H9 (cell line): ENCODE measurements at regions not wholly inside any gene's neighbourhood (a gene's known extent, or its start where the extent isn't known, plus 50 kb on each side); places are given as distances from the start of the nearest gene placed in this dataset.

Source experiments
- DNase-seq: peaks from one replicate; pipeline ENCODE4 v3.0.0-alpha.2; 2017
- H2AFZ ChIP-seq: one replicate; pipeline ENCODE4 v1.6.1; 2013; ENCODE audit warnings: mild to moderate bottlenecking, low read length, control low read depth, moderate library complexity
- H2AK5ac ChIP-seq: 2 replicates; pipeline ENCODE4 v1.6.1; 2013; ENCODE audit warnings: low read length, control low read depth, mixed read lengths; ENCODE audit not compliant: insufficient read length
- H2BK120ac ChIP-seq: one replicate; pipeline ENCODE4 v1.6.1; 2013; ENCODE audit warnings: low read depth, mild to moderate bottlenecking, low read length, control low read depth, inconsistent platforms; ENCODE audit not compliant: poor library complexity, severe bottlenecking
- H2BK12ac ChIP-seq: 2 replicates; pipeline ENCODE4 v1.6.1; 2013; ENCODE audit warnings: low read length, control low read depth, mixed read lengths, low read depth; ENCODE audit not compliant: insufficient read length
- H2BK15ac ChIP-seq: 2 replicates; pipeline ENCODE4 v1.6.1; 2013; ENCODE audit warnings: low read depth, low read length, control low read depth
- H2BK20ac ChIP-seq: one replicate; pipeline ENCODE4 v1.6.1; 2013; ENCODE audit warnings: low read depth, mild to moderate bottlenecking, low read length, control low read depth, inconsistent platforms; ENCODE audit not compliant: poor library complexity, severe bottlenecking
- H2BK5ac ChIP-seq: 2 replicates; pipeline ENCODE4 v1.6.1; 2013; ENCODE audit warnings: low read length, control low read depth, mixed read lengths; ENCODE audit not compliant: insufficient read length
- H3K14ac ChIP-seq: 2 replicates; pipeline ENCODE4 v1.6.1; 2013; ENCODE audit warnings: low read length, control low read depth; ENCODE audit not compliant: insufficient read depth
- H3K18ac ChIP-seq: 2 replicates; pipeline ENCODE4 v1.6.1; 2013; ENCODE audit warnings: low read depth, mild to moderate bottlenecking, mixed read lengths, low read length, control low read depth; ENCODE audit not compliant: insufficient read length
- H3K23ac ChIP-seq: 2 replicates; pipeline ENCODE4 v1.6.1; 2013; ENCODE audit warnings: low read length, control low read depth, mixed read lengths, low read depth; ENCODE audit not compliant: insufficient read length
- H3K23me2 ChIP-seq: 2 replicates; pipeline ENCODE4 v1.6.1; 2013; ENCODE audit warnings: low read depth, mild to moderate bottlenecking, mixed read lengths, low read length, control low read depth; ENCODE audit not compliant: insufficient read length, poor library complexity, severe bottlenecking
- H3K27ac ChIP-seq: 2 replicates; pipeline ENCODE4 v1.5.1; 2013; ENCODE audit warnings: low read length, control low read depth, mixed read lengths, low read depth; ENCODE audit not compliant: insufficient read length
- H3K27me3 ChIP-seq: 2 replicates; pipeline ENCODE4 v1.6.1; 2013; ENCODE audit warnings: low read length, control low read depth, inconsistent platforms; ENCODE audit not compliant: insufficient read depth
- H3K4ac ChIP-seq: 2 replicates; pipeline ENCODE4 v1.6.1; 2013; ENCODE audit warnings: low read depth, mild to moderate bottlenecking, control low read depth, inconsistent platforms, low read length, moderate library complexity
- H3K4me1 ChIP-seq: 2 replicates; pipeline ENCODE4 v1.6.1; 2013; ENCODE audit warnings: low read length, control low read depth, inconsistent platforms; ENCODE audit not compliant: insufficient read depth
- H3K4me2 ChIP-seq: 2 replicates; pipeline ENCODE4 v1.6.1; 2013; ENCODE audit warnings: low read length, control low read depth, mixed read lengths; ENCODE audit not compliant: insufficient read length, insufficient read depth
- H3K56ac ChIP-seq: 2 replicates; pipeline ENCODE4 v1.6.1; 2013; ENCODE audit warnings: low read depth, mild to moderate bottlenecking, mixed read lengths, low read length, control low read depth; ENCODE audit not compliant: insufficient read length
- H3K79me1 ChIP-seq: 2 replicates; pipeline ENCODE4 v1.6.1; 2013; ENCODE audit warnings: low read depth, mild to moderate bottlenecking, moderate library complexity, low read length, control low read depth, inconsistent platforms; ENCODE audit not compliant: insufficient read depth, poor library complexity, severe bottlenecking
- H3K79me2 ChIP-seq: 2 replicates; pipeline ENCODE4 v1.6.1; 2013; ENCODE audit warnings: low read length, control low read depth, inconsistent platforms; ENCODE audit not compliant: insufficient read depth
- H3K9ac ChIP-seq: 2 replicates; pipeline ENCODE4 v1.6.1; 2013; ENCODE audit warnings: low read length, control low read depth, mixed read lengths; ENCODE audit not compliant: insufficient read length; ENCODE audit errors: extremely low read depth
- H3K9me3 ChIP-seq: one replicate; pipeline ENCODE4 v1.6.1; 2013; ENCODE audit warnings: low read depth, low read length, inconsistent platforms; ENCODE audit not compliant: control insufficient read depth
- H3T11ph ChIP-seq: one replicate; pipeline ENCODE4 v1.6.1; 2013; ENCODE audit warnings: mild to moderate bottlenecking, low read length, control low read depth, inconsistent platforms
- H4K20me1 ChIP-seq: one replicate; pipeline ENCODE4 v1.6.1; 2013; ENCODE audit not compliant: control insufficient read depth, insufficient read length, insufficient read depth
- H4K5ac ChIP-seq: 2 replicates; pipeline ENCODE4 v1.6.1; 2013; ENCODE audit warnings: low read depth, mild to moderate bottlenecking, mixed read lengths, low read length, control low read depth; ENCODE audit not compliant: insufficient read length
- H4K8ac ChIP-seq: replicated peaks from 2 replicates; pipeline ENCODE4 v1.6.1; 2013; ENCODE audit warnings: low read length, control low read depth, mixed read lengths, low read depth; ENCODE audit not compliant: insufficient read length
- H4K91ac ChIP-seq: 2 replicates; pipeline ENCODE4 v1.6.1; 2013; ENCODE audit warnings: low read depth, mild to moderate bottlenecking, moderate library complexity, mixed read lengths, low read length, control low read depth; ENCODE audit not compliant: insufficient read length
- H3K27ac Mint-ChIP-seq, 3 experiments: 2 replicates in 2 of 3; 3 replicates in 1 of 3; pipeline ENCODE4 v1.8.0; 2020 to 2021; ENCODE audit warnings: mixed read lengths in 3 of 3, mild to moderate bottlenecking in 1 of 3, moderate library complexity in 1 of 3
- H3K27me3 Mint-ChIP-seq: 2 replicates; pipeline ENCODE4 v1.8.0; 2021; ENCODE audit warnings: low read depth, mild to moderate bottlenecking, moderate library complexity, mixed read lengths
- H3K36me3 Mint-ChIP-seq, 3 experiments: 2 replicates in 2 of 3; 3 replicates in 1 of 3; pipeline ENCODE4 v1.8.0; 2020 to 2021; ENCODE audit warnings: low read depth in 3 of 3, mixed read lengths in 3 of 3; ENCODE audit not compliant: insufficient read depth in 1 of 3
- H3K4me1 Mint-ChIP-seq, 2 experiments: 2 replicates each; pipeline ENCODE4 v1.8.0; 2020; ENCODE audit warnings: mixed read lengths in 2 of 2
- H3K4me3 Mint-ChIP-seq, 2 experiments: 2 replicates in 1 of 2; 3 replicates in 1 of 2; pipeline ENCODE4 v1.8.0; 2020 to 2021; ENCODE audit warnings: mild to moderate bottlenecking in 2 of 2, mixed read lengths in 2 of 2, moderate library complexity in 1 of 2
- H3K9me3 Mint-ChIP-seq, 2 experiments: 2 replicates in 1 of 2; 3 replicates in 1 of 2; pipeline ENCODE4 v1.8.0; 2020; ENCODE audit warnings: mild to moderate bottlenecking in 2 of 2, mixed read lengths in 2 of 2, moderate library complexity in 1 of 2
- CTCF ChIP-seq: fragments of 200-600 bp; sonication (generic); conservative IDR thresholded peaks from 3 replicates; pipeline ENCODE4 v1.8.0; 2021; ENCODE audit warnings: antibody characterized with exemption, mild to moderate bottlenecking
- WGBS: extraction: QIAGEN DNeasy Blood & Tissue Kit; methylation state at CpG from one replicate; pipeline ENCODE4 v1.1.7; 2013; ENCODE audit warnings: missing lambda C conversion rate, low lambda C conversion rate, mixed read lengths; ENCODE audit not compliant: insufficient read length; ENCODE audit errors: extremely low coverage; 5-methylcytosine and 5-hydroxymethylcytosine counted together

GRCh38 chr15:87672309-87673288 lies 583.9 kb downstream of the NTRK3 start:
- Histone ChIP-seq H3K14ac (no peak overlapping the region), H2BK20ac (no peak overlapping the region), H3K4me2 (no peak overlapping the region), H3K9me3 (no peaks in the 10 kb centered on the region), H2AK5ac (no peak overlapping the region), H3K27ac (no peak overlapping the region), H2AFZ (no peak overlapping the region), H3T11ph (no peak overlapping the region), H2BK12ac (no peak overlapping the region), H3K4ac (no peak overlapping the region), H4K8ac (no peak overlapping the region), H3K23me2 (no peaks in the 10 kb centered on the region), H3K9ac (no peak overlapping the region), H3K4me1 (no peaks in the 10 kb centered on the region), H3K79me2 (no peaks in the 10 kb centered on the region), H2BK5ac (no peak overlapping the region), H2BK15ac (no peak overlapping the region), H4K20me1 (no peaks in the 10 kb centered on the region), H4K91ac (no peak overlapping the region), H4K5ac (no peak overlapping the region), H3K27me3 (no peaks in the 10 kb centered on the region), H3K79me1 (no peaks in the 10 kb centered on the region), H3K23ac (no peak overlapping the region), H2BK120ac (no peak overlapping the region), H3K18ac (no peak overlapping the region), H3K56ac (no peak overlapping the region)
- Mint-ChIP-seq H3K4me3 (no peak overlapping the region), H3K9me3 (peaks cover 4 to 13% of the 10 kb centered on the region in 2 experiments), H3K36me3 (peaks cover 0 to 8% (median 7%) of the 10 kb centered on the region in 3 experiments; a peak in 4 of 7 replicates), H3K27ac (no peak overlapping the region), H3K4me1 (peaks cover 3 to 5% of the 10 kb centered on the region in 2 experiments; a peak in 3 of 4 replicates), H3K27me3 (no peaks in the 10 kb centered on the region; the same call in none of the 2 replicates)
- DNase-seq: peak; percentile 40
- TF ChIP-seq CTCF: peak; percentile 70
- no CpG with 5 or more reads among the region's 8 CpGs for WGBS
